Vagina (tissue), 2 donors: ENCODE measurements at regions not wholly inside any gene's neighbourhood (a gene's known extent, or its start where the extent isn't known, plus 50 kb on each side); places are given as distances from the start of the nearest gene placed in this dataset.

Experiments used
- DNase-seq, 2 donors: peaks; one replicate each; pipeline ENCODE4 v3.0.0-alpha.2; 2017; ENCODE audit errors: extremely low spot score in 2 of 2
- H3K27ac ChIP-seq: fragments of 200-600 bp; sonication (generic); one replicate; pipeline ENCODE4 v1.5.1; 2019
- H3K27me3 ChIP-seq: fragments of 200-600 bp; sonication (generic); one replicate; pipeline ENCODE4 v1.5.1; 2019
- H3K36me3 ChIP-seq, 2 donors: fragments of 200-600 bp; sonication (generic); one replicate each; pipeline ENCODE4 v1.5.1; 2017 to 2019
- H3K4me1 ChIP-seq: fragments of 200-600 bp; sonication (generic); one replicate; pipeline ENCODE4 v1.5.1; 2019
- H3K4me3 ChIP-seq, 2 donors: fragments of 200-600 bp; sonication (generic); 1 replicate in 1 of 2; 2 replicates in 1 of 2; pipeline ENCODE4 v1.5.1; 2016 to 2019
- H3K9me3 ChIP-seq: fragments of 200-600 bp; sonication (generic); one replicate; pipeline ENCODE4 v1.5.1; 2019
- POLR2A ChIP-seq, 2 donors: fragments of 450-650 bp; IDR thresholded peaks; one replicate each; pipeline ENCODE4 v1.6.1; 2017; ENCODE audit warnings: antibody characterized with exemption in 2 of 2, mild to moderate bottlenecking in 2 of 2, moderate library complexity in 2 of 2
- POLR2AphosphoS5 ChIP-seq, 2 donors: sonication (generic); formaldehyde crosslinking; IDR thresholded peaks; one replicate each; pipeline ENCODE4 v1.9.0; 2017; ENCODE audit warnings: antibody characterized with exemption in 2 of 2, mild to moderate bottlenecking in 2 of 2, low read depth in 1 of 2; ENCODE audit not compliant: insufficient read depth in 1 of 2
- intact Hi-C: fragments of 100-400 bp; cut with DNase I; formaldehyde crosslinking; loops from one replicate; pipeline ENCODE4 v1.15.1; 2023
- TF ChIP-seq, protein P1 (sequence below), 3 experiments: fragments of 450-650 bp in 2 of 3; fragments of 200-600 bp in 1 of 3; sonication (generic) in 1 of 3; IDR thresholded peaks; one replicate each; pipeline ENCODE4 v1.5.1; 2017 to 2019; ENCODE audit warnings: antibody characterized with exemption in 3 of 3, mild to moderate bottlenecking in 2 of 3, moderate library complexity in 2 of 3

DNA sequence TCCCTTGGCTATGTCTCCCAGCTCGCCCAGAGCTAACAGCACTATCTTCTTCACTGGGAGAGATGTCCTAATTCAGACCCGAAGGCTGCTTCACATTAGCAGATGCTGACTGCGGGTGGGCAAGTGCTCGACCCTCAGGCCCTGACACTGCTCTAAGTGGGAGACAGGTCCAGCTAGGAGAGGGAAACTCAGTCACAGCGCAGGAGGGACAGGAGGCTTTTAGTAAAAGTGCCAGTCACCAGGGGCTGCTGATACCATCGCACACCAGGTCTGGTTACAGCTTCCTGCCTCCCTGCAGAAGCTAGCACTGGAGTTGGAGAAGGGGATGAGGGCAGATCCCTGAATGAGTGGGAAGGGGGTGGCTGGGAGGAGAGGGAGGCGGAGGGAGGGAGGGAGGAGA is 365.8 kb upstream of the RGMA start:
- Histone ChIP-seq H3K36me3 (no peaks in the 10 kb centered on the region), H3K4me1 (peaks cover 18% of the 10 kb centered on the region), H3K9me3 (no peaks in the 10 kb centered on the region), H3K4me3 (no peak overlapping the region), H3K27ac (no peak overlapping the region), H3K27me3 (no peaks in the 10 kb centered on the region)
- TF ChIP-seq POLR2A (IDR thresholded peaks at IDR 0.05) = no peak
- TF ChIP-seq, protein P1, sequence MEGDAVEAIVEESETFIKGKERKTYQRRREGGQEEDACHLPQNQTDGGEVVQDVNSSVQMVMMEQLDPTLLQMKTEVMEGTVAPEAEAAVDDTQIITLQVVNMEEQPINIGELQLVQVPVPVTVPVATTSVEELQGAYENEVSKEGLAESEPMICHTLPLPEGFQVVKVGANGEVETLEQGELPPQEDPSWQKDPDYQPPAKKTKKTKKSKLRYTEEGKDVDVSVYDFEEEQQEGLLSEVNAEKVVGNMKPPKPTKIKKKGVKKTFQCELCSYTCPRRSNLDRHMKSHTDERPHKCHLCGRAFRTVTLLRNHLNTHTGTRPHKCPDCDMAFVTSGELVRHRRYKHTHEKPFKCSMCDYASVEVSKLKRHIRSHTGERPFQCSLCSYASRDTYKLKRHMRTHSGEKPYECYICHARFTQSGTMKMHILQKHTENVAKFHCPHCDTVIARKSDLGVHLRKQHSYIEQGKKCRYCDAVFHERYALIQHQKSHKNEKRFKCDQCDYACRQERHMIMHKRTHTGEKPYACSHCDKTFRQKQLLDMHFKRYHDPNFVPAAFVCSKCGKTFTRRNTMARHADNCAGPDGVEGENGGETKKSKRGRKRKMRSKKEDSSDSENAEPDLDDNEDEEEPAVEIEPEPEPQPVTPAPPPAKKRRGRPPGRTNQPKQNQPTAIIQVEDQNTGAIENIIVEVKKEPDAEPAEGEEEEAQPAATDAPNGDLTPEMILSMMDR (IDR thresholded peaks at IDR 0.05) = no peak
- TF ChIP-seq POLR2AphosphoS5 (IDR thresholded peaks at IDR 0.05; ENCODE audit: insufficient read depth in 1 of 2, low read depth in 1 of 2) = no peak
- no peak for DNase-seq
- intact Hi-C loops = no loop called here

DNA sequence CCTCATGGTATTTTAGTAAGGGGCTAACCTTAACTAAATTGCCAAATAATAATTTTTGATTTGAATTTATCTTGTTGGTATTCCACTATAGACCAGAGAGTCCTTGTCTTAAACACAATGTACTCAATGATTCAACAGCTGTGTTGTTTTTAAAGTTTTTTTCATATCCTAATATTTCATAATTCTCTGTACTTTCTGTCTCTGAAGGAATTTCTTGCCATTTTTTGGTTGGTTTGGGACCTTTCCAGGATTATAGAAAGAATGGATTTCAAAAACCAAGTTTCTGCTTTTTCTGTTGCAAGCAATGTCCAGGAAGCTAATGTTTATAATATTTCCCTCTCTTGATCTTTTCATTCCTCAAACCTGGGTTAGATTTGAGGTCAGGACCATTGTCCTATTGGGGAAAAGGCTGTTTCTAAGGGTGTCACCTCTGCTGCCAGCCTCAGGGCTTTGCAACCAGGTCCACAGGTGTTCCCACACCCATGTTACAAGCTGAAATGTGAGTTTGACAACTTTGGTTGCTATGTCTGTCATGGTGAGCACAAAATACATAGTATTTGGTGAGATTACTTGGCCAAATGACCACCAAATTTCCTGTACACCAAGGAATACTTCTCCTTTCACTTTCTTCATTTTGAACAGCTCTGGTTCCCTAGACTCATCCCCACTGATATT is 363.7 kb upstream of the RGMA start:
- Histone ChIP-seq H3K9me3 (no peaks in the 10 kb centered on the region), H3K4me1 (peaks cover 18% of the 10 kb centered on the region), H3K36me3 (no peaks in the 10 kb centered on the region), H3K27me3 (no peaks in the 10 kb centered on the region), H3K4me3 (no peak overlapping the region), H3K27ac (no peak overlapping the region)
- TF ChIP-seq POLR2AphosphoS5 (IDR thresholded peaks at IDR 0.05; ENCODE audit: insufficient read depth in 1 of 2, low read depth in 1 of 2) = no peak
- intact Hi-C loops = no loop called here
- no peak for DNase-seq

DNA sequence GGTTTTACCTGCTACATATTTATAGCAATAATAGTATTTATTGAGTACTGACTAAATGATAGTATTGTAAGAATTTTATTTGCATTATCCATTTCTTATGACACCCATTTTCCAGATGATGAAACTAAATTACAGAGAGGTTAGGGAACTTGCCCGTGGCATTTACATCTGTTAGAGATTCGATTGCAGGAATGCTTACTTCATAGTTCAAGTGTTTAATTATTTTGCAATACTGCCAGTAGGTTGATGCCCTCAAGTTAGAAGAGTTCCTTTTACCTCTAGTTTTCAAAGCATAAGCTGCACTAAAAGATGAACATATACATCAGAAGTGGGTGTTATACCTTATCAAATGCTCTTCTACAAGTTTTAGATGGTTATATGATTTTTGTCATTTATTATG is 362.8 kb upstream of the RGMA start:
- TF ChIP-seq, protein P1 (IDR thresholded peaks at IDR 0.05) = no peak
- TF ChIP-seq POLR2A (IDR thresholded peaks at IDR 0.05) (no peak), POLR2AphosphoS5 (IDR thresholded peaks at IDR 0.05; ENCODE audit: insufficient read depth in 1 of 2, low read depth in 1 of 2) (no peak)
- H3K9me3 ChIP-seq = no peaks in the 10 kb centered on the region
- peak overlapping the region; percentile 27 for H3K27ac ChIP-seq
- H3K4me1 ChIP-seq = peaks cover 18% of the 10 kb centered on the region
- no peak overlapping the region for H3K4me3 ChIP-seq
- no peaks in the 10 kb centered on the region for H3K36me3 ChIP-seq
- DNase-seq = no peak
- intact Hi-C loops = no loop called here
- no peaks in the 10 kb centered on the region for H3K27me3 ChIP-seq

DNA sequence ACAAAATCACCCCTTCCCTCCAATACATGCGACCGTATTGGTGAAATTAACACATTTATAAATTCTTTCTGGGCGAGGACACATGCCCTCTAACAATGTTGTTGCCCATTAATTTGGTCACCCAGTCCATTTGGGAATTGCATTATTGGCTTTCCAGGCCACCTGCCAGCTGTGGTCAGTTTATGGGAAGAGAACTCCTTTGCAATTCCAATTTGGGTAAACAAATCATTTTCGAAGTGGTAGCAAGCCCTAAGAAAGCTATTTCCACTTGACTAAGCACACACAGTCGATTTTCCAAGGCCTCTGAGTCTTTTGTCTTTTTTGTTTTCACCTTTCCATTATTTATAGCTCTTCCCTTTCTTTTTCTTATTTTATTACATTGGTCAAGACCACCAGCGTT is 362.3 kb upstream of the RGMA start:
- no peak for DNase-seq
- peak in 1 of 2 donors; percentile 6 for TF ChIP-seq POLR2AphosphoS5 (IDR thresholded peaks at IDR 0.05; ENCODE audit: insufficient read depth in 1 of 2, low read depth in 1 of 2)
- TF ChIP-seq POLR2A (IDR thresholded peaks at IDR 0.05) = no peak
- TF ChIP-seq, protein P1 (IDR thresholded peaks at IDR 0.05) = no peak
- no peaks in the 10 kb centered on the region for H3K9me3 ChIP-seq
- no peak overlapping the region for H3K4me3 ChIP-seq
- H3K36me3 ChIP-seq = no peaks in the 10 kb centered on the region
- H3K27me3 ChIP-seq = no peaks in the 10 kb centered on the region
- peaks cover 18% of the 10 kb centered on the region for H3K4me1 ChIP-seq
- peak overlapping the region; percentile 27 for H3K27ac ChIP-seq
- intact Hi-C loops = no loop called here

DNA sequence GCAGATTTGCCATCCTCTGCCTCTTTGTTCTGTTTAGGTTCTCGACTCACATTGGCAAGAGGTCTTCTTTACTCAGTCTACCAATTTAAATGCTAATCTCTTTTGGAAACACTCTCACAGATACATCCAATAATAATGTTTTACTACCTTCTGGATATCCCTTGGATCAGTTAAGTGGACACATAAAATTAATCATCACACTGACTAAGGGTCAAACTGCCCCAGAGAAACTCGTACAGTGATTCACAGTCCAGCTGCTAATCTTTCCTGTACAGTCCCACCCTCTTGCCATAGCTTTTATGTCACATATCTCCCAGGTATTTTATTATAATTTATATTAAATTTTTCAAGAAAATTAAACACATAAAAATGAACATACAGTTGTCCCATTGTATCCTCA is 360.8 kb upstream of the RGMA start:
- no peaks in the 10 kb centered on the region for H3K27me3 ChIP-seq
- no peak for TF ChIP-seq POLR2A (IDR thresholded peaks at IDR 0.05)
- TF ChIP-seq, protein P1 (IDR thresholded peaks at IDR 0.05) = no peak
- TF ChIP-seq POLR2AphosphoS5 (IDR thresholded peaks at IDR 0.05; ENCODE audit: insufficient read depth in 1 of 2, low read depth in 1 of 2) = peak in 1 of 2 donors; percentile 50
- H3K27ac ChIP-seq = no peak overlapping the region
- H3K36me3 ChIP-seq = no peaks in the 10 kb centered on the region
- no peak overlapping the region for H3K4me3 ChIP-seq
- intact Hi-C loops = no loop called here
- H3K9me3 ChIP-seq = no peaks in the 10 kb centered on the region
- no peak for DNase-seq
- peaks cover 18% of the 10 kb centered on the region for H3K4me1 ChIP-seq
